Brain microvascular endothelial cell (primary cell): ENCODE measurements at regions not wholly inside any gene's neighbourhood (a gene's known extent, or its start where the extent isn't known, plus 50 kb on each side); places are given as distances from the start of the nearest gene placed in this dataset.

Experiments used
- DNase-seq: peaks from one replicate; pipeline ENCODE4 v3.0.0-alpha.2; 2020
- H3K27ac ChIP-seq: fragments of 250-450 bp; sonication (Bioruptor Pico); 2 replicates; pipeline ENCODE4 v1.5.1; 2020; ENCODE audit warnings: mild to moderate bottlenecking, moderate library complexity
- H3K27me3 ChIP-seq: fragments of 250-450 bp; sonication (Bioruptor Pico); replicated peaks from 2 replicates; pipeline ENCODE4 v1.5.1; 2020; ENCODE audit warnings: mild to moderate bottlenecking
- H3K36me3 ChIP-seq: fragments of 250-450 bp; sonication (Bioruptor Pico); replicated peaks from 2 replicates; pipeline ENCODE4 v1.5.1; 2020; ENCODE audit warnings: mild to moderate bottlenecking
- H3K4me3 ChIP-seq: 2 replicates; pipeline ENCODE4 v1.5.1; 2011; ENCODE audit warnings: low read depth, mild to moderate bottlenecking, control low read depth, low read length, moderate library complexity
- in situ Hi-C: cut with HindIII; loops from 2 replicates; pipeline ENCODE4 v1.10.0; 2017; ENCODE audit warnings: low sequenced_read_pairs, low pct_ligation_motif_present
- TF ChIP-seq, protein P1 (sequence below): IDR thresholded peaks from 2 replicates; pipeline ENCODE4 v1.5.1; 2011; ENCODE audit warnings: low read depth, mild to moderate bottlenecking, moderate library complexity, low read length, control low read depth, inconsistent platforms; ENCODE audit errors: missing control alignments

DNA sequence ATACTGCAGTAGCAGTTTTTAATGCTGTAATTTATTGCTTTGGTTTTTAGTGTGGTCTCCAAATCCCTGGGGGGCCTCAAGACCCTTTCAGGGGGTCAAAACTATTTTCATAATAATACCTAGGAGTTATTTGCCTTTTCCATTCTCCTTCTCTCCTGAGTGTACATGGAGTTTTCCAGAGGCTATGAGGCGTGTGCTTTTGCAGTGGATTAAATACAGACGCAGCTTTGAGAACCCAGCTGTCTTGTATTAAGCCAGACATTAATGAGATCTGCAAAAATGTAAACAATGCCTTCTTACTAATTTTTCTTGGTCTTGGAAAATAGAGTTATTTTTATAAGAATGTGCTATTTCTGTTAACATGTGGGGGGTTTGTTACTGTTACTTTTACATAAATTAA, 68.6 kb downstream of the SLC25A47 start:
- in situ Hi-C loops: no loop called here
- H3K36me3 ChIP-seq: no peaks in the 10 kb centered on the region
- no peaks in the 10 kb centered on the region for H3K27me3 ChIP-seq
- no peak overlapping the region for H3K4me3 ChIP-seq
- DNase-seq: no peak
- TF ChIP-seq, protein P1, sequence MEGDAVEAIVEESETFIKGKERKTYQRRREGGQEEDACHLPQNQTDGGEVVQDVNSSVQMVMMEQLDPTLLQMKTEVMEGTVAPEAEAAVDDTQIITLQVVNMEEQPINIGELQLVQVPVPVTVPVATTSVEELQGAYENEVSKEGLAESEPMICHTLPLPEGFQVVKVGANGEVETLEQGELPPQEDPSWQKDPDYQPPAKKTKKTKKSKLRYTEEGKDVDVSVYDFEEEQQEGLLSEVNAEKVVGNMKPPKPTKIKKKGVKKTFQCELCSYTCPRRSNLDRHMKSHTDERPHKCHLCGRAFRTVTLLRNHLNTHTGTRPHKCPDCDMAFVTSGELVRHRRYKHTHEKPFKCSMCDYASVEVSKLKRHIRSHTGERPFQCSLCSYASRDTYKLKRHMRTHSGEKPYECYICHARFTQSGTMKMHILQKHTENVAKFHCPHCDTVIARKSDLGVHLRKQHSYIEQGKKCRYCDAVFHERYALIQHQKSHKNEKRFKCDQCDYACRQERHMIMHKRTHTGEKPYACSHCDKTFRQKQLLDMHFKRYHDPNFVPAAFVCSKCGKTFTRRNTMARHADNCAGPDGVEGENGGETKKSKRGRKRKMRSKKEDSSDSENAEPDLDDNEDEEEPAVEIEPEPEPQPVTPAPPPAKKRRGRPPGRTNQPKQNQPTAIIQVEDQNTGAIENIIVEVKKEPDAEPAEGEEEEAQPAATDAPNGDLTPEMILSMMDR: no peak
- no peak overlapping the region for H3K27ac ChIP-seq

DNA sequence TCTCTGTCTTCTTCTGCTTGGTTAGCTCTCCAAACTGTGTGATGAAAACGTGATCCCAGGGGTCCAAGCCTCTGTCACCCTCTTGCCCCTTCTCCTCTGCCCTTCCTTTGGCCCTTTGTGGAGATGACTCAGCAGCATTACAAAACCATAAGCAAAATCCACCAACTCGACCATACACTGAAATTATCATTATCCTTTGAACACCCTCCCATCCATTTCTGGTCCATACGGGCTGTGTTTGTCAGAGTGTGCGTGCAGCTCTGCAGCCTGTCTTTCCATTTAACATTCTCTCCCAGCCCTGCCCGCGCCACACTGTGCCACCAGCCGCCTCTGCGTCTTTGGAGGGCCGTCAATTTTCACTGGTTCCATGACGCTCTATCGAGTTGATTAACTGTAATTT, 69.2 kb downstream of the SLC25A47 start:
- no peak for DNase-seq
- TF ChIP-seq, protein P1: no peak
- in situ Hi-C loops: no loop called here
- no peak overlapping the region for H3K27ac ChIP-seq
- no peaks in the 10 kb centered on the region for H3K36me3 ChIP-seq
- H3K27me3 ChIP-seq: no peaks in the 10 kb centered on the region
- no peak overlapping the region for H3K4me3 ChIP-seq

DNA sequence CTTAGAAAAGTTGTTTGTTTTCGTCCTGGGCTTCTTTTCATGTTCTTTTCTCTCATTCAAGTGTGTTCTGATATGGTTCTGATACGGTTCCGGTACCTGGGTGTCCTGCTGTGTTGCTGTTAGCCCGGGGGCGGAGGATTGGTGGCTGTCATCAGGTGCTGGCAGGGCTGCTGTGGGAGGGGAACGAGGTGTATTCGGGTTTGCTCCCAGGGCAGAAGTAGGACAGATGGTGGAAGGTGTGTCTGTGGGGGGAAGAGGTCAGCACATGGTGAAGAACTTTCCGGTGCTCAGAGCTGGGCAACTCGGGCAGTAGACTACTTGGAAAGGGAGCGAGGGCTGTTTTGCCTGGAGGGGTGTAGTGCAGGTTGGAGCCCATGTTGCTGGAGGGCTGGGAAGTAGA, 70.2 kb downstream of the SLC25A47 start:
- H3K27ac ChIP-seq: no peak overlapping the region
- TF ChIP-seq, protein P1: no peak
- in situ Hi-C loops: no loop called here
- no peaks in the 10 kb centered on the region for H3K27me3 ChIP-seq
- H3K4me3 ChIP-seq: no peak overlapping the region
- no peak for DNase-seq
- no peaks in the 10 kb centered on the region for H3K36me3 ChIP-seq

DNA sequence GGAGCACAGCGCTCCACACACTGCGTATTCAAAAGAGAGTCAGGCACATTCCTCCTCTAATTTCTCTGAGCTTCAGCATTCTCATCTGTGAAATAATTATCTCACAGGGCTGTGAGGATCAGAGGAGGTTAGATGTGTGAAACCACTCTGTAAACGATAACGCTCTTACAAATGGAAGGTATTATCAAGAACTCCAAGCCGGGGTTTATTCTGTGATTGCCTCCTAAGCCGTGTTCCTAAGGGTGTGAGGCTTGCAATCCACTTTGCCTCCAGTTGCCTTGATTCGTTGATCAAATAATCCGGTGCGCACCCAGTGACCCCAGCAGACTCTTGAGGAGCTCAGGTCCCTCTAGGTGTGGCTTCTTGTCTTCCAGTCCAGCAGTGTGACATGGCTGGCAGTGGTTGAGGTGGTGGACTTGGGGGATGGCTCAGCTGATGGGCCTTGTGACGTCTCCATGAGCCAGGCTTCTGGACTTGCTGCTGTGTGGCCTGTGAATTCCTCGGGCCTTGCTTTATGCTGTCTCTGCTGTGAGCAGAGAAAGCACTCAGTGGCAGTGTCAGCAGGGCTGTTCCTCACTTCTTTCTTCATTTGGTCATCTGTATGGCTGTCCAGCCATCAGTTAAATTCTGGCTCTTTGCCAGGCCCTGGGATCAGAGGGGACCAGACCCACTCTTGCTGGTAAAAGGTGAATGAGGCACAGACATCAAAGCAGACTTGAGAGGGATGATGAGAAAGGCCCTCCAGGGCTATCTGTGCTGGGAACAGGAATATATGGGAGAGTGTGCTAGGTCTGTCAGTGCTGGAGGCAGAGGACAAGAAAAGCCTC, 71.0 kb downstream of the SLC25A47 start:
- Histone ChIP-seq H3K27ac (no peak overlapping the region), H3K27me3 (no peaks in the 10 kb centered on the region), H3K36me3 (no peaks in the 10 kb centered on the region), H3K4me3 (no peak overlapping the region)
- no peak for DNase-seq
- in situ Hi-C loops: no loop called here
- TF ChIP-seq, protein P1: no peak

DNA sequence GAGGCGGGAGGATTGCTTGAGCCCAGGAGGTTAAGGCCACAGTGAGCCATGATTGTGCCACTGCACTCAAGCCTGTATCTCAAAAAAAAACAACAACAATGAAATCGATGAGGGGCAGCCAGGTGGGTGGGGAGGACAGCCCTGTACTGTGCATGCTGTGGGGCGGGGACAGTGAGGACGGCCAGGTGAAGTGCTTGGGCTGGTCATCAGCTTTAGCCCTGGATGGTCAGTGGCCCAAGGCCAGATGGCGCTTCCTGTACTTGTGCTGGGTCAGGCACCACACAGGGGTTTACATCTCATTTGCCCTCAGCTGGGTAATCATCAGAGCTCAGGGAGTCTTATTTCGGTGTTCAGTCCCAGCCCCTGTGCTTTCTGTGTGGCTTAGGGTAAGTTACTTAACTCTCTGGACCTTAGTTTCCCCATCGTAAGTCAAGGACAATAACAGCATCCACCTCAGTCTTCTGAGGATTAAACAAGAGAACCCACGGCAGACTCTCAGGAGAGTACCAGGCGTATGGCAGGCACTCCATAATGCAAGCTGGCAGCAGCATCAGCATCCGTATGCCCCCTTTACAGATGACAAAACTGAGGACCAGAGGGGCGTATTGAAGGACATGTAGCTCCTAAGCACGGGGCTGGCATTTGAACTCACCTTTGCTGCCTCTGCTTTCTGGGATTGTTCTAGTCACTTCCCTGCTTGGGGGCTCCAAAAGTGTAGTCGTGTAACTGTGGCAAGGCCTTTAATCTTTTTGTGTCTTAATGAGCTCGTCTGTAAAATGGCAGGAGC, 71.9 kb downstream of the SLC25A47 start:
- no peaks in the 10 kb centered on the region for H3K36me3 ChIP-seq
- DNase-seq: no peak
- H3K27ac ChIP-seq: no peak overlapping the region
- in situ Hi-C loops: no loop called here
- TF ChIP-seq, protein P1: no peak
- no peaks in the 10 kb centered on the region for H3K27me3 ChIP-seq
- no peak overlapping the region for H3K4me3 ChIP-seq
